RPMI8226 (cell line): ENCODE measurements at regions not wholly inside any gene's neighbourhood (a gene's known extent, or its start where the extent isn't known, plus 50 kb on each side); places are given as distances from the start of the nearest gene placed in this dataset.
"Not testable (repeated sequence)": the region's sequence is repeated elsewhere in the genome, so short reads cannot be mapped to it uniquely, and the experiment has no call there.

Experiments used
- DNase-seq: peaks from one replicate; pipeline ENCODE4 v3.0.0-alpha.2; 2015

DNA sequence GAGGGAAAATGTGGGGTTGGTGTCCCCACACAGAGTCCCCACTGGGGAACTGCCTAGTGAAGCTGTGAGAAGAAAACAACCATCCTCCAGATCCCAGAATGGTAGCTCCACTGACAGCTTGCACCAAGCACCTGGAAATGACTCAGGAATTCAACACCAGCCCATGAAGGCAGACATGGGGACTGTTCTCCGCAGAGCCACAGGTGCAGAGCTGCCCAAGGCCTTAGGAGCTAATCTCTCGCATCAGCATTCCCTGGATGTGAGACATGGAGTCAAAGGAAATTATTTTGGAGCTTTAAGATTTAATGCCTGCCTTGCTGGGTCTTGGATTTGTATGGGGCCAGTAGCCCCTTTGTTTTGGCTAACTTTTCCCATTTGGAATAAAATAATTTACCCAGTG lies 367.9 kb downstream of the FAM133A start:
- DNase-seq, result no peak

DNA sequence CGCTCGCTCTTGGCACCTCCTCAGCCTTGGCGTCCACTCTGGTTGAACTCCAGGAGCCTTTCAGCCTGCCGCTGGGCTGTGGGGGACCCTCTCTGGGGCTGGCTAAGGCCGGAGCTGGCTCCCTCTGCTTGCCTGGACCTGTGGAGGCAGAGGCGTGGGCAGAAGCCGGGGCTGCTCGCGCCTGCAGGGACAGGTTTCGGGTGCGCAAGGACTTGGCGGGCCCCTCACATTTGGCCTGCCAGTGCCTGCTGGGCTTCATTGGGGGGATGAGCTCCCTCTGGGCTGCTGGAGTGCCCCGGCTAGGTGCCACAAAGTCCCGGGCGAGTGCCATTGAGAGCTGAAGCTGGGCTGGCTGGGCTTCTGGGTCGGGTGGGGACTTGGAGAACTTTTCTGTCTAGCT lies 371.7 kb downstream of the FAM133A start:
- no peak for DNase-seq

DNA sequence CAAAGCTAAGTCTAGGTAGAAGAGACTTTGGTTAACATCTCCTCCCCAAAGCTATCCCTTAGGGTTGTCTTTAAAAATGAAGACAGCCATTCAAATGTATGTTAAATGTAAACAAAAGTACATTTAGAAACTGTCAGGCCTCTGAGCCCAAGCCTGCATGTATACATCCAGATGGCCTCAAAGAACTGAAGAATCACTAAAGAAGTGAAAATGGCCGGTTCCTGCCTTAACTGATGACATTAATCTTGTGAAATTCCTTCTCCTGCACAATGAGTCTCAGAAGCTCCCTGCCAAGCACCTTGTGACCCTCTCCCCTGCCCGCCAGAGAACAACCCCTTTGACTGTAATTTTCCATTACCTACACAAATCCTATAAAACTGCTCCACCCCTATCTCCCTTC lies 377.9 kb downstream of the FAM133A start:
- no peak for DNase-seq

DNA sequence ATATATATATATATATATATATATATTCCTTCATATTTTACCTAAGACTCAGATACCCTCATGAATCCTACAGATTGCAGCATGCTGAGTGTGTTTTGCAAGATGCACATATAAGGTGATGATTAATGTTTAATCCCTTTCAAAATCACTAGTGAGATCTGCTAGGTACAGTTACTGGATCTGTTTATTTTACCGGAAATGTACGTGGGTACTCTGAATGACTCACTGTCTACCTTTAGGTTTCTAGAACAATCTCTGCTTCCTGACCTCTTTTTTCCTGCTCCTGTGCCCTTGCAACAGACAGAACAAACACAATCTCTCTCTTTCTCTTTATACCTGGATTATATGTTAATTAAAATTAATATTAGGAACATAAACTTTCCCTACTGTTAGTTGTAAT lies 379.6 kb downstream of the FAM133A start:
- no peak for DNase-seq

DNA sequence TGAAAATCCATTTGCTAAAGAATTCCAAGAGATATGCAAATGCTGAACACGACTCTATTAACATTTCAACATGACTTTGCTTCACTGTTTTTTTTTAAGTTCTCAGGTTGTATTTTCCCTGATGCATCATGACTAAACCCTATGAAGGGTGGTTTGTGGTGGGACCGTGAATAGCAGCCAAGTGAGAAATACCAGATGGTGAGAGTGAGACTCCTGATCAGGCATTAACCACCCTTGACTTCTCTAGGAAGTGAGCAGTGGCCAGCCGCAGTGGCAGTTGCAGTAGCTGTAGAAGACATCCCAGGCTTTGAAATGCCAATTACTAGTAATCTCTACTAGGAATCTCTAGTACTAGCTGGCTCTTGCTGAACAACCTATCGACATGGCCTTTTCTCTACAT lies 383.4 kb downstream of the FAM133A start:
- DNase-seq, result no peak

DNA sequence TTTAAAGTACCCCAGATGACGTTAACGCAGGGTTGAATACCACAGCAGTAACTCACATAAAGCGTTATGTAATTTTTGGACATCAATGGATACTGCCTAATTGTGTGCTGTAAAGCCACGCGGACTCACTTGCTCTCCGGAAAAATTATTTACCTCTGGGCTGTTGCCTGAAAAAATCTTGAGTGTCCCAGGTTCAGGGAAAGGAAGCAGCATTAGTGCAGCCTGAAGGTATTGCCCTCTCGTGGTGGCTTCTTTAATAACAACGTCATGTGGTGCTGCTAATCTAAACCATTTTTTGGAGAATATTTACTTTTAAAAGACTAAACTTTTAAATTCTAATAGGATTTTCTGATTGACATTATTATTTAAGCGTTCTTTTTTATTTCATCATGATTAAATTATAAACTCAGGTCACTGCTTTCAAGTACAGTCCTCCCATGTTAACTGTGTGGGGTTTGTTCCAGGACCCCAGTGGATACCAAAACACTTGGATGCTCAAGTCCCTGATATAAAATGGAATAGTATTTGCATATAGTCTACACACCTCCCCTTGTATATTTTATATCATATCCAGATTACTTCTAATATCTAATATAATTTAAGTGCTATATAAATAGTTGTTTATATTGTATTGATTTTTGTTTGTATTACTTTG lies 384.8 kb downstream of the FAM133A start:
- peak; percentile 26 for DNase-seq

DNA sequence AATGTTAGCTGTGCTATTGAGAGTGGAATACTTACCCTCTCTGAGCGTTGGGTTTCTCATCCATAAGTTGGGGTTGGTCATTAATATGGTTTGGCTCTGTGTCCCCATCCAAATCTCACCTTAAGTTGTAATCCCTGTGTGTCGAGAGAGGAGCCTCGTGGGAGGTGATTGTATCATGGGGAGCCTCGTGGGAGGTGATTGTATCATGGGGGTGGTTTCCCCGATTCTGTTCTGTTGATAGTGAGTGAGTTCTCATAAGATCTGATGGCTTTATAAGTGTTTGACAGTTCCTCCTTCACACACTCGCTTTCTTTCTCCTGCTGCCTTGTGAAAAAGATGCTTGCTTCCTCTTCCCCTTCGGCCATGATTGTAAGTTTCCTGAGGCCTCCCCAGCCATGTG lies 391.1 kb downstream of the FAM133A start:
- no peak for DNase-seq

DNA sequence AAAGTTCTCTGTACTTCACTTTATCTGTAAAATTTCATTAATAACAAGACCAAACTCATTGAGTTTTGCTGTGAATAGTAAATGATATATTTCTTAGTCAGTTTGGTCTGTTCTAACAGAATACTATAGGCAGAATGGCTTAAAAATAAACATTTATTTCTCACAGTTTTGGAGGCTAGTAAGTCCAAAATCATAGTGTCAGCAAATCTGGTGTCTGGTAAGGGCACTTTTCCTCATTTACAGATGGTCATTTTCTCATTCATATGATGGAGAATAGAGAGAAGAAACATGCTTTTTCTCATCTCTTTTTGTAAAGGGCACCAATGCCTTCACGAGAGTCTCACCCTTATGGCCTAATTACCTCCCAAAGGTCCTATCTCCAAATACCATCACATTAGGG lies 415.1 kb downstream of the FAM133A start:
- DNase-seq, result no peak

DNA sequence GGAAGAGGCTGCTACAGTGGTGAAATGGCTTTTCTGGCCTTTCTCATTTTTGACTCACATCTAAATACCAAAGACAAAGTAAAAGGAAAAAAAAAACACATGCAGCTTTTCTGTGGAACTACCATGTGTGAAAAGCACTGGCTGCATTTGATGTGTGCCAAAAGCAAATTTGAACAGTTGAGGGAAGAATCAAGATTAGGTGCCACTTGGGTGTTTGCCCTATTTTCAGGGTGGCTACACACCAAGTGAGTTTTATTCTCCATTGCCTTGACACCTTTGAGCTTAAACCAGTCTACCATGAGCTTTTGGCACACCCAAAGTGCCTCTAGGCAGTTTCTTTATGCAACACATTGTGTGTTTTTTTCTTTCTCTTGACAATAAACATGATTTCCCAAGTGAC lies 423.9 kb downstream of the FAM133A start:
- no peak for DNase-seq

DNA sequence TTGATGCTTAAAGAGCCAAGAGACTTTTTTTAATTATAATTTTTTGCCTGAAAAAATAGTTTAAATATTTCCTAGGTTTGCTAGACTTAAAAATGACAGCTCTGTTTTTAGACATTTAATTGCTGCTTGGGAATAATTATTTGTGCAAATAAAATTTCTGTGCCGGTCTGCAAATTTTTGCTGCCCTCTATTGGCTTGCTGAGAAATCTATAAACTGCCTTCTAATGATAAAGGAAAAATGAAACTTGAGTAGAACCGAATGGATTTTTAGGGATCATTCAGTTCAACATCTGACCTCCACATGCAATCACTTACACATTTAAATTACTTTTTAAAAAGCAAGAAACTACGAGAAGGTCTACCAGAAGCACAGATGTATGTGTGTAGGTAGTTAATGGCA lies 434.0 kb downstream of the FAM133A start:
- DNase-seq, result no peak

DNA sequence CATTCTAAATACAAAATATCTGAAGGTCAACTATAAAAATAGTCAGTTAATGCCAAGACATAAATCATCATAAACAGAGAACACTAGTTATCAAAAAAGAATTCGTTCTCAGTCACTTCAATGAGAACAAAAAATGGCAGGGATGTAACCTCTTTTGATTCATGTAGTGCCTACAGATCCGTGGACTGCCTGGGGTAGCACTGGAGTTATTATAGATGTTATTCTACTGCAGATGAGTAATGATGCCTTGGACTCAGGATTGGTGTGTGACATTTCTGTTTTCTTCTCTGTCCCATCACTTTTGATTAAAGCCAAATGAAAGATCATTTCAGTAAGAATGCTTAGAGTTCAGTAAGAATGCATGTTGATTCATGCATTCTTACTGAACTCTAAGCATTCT lies 440.4 kb downstream of the FAM133A start:
- no peak for DNase-seq

DNA sequence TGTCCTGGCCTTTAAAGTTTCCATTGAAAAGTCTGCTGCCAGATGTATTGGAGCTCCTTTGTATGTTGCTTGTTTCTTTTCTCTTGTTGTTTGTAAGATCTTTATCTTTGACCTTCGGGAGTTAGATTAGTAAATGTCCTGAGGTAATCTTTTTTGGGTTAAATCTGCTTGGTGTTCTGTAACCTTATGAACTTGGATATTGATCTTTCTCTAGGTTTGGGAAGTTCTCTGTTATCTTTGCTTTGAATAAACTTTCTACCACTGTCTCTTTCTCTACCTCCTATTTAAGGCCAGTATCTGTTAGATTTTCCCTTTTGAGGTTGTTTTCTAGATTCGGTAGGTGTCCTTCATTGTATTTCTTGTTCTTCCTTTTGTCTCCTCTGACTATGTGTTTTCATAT lies 447.8 kb downstream of the FAM133A start:
- no peak for DNase-seq

DNA sequence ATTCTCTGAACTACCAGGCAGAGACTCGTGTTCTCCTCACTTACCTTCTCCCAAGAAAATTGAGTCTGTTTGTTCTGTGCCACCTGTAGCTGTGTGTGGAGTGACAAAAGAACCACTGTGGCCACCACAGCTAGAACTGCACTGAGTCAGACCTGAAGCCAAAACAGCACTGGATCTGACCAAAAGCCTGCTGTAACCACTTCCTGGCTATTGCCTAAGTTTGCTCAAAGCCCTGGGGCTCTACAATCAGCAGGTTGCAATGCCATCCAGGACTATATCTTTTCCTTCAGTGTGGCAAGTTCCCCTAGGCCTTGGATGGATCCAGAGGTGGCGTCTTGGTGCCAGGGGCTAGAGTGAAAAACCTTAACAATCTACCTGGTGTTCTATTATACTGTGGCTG lies 449.1 kb downstream of the FAM133A start:
- DNase-seq, result no peak

DNA sequence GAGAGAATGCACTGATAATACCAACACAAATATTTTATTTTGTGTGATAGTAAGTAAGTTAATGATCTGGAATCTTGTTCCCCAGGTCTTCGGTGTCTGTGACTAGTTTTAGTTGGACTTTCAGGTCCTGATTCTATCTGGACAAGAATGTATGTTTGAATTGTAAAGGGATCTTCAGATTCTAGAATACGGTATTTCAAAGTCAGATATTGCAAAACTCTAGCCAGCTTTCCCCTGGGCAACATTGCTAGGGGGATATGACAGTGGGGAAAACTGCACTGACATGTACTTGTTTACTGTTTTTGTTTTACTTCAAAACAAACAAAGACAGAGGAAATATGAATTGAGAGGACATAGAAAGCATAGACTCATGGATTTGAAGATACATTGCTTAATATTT lies 489.0 kb downstream of the FAM133A start:
- no peak for DNase-seq

DNA sequence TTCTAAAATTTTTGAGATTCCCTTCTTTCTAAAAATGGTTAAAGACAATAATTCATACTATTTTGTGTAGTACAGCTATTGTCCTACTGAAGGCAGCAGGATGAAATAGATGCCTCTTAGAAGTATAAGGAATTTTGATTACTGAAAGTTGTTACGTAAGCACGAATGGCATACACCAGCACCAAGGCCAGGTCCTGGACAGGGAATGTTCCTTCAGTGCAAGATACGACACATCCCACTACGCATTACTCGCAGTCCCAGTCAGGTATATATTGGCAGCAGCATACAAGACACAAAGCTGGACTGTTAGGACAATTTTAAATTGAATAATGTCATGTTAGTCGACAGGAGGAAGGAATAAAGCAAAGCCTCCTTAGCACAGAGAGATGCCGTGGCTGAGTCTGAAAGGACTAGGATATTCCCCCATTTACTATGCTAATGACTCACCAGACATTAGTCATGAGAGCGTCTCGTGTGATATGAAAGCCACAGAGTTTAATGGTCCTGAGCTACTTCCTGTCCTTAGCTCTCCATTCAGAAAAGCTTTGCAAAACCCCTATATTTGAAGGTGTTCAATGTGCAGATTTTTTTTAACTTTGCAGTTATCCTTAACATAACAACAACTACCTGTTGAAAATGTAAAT lies 504.3 kb downstream of the FAM133A start:
- no peak for DNase-seq

DNA sequence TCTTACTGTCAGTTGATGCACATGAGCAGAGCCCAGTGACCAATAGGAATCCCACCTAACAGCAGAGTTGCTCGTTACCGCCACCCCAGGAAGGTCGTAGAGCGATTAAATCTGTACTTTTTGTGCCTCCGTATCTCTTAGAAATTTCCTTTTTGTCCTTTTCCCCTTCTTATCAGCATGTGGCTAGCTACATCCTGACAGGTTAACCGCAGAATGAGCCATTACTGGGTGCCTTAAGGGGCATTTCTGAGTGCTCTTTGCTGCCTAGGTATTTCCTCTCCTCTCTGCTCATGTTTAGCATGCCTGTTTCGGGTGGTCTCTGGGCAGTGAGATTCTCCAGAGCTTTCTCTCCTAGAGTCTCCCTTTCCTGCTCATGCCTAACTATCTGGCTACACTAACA lies 530.5 kb downstream of the FAM133A start:
- DNase-seq, result no peak

DNA sequence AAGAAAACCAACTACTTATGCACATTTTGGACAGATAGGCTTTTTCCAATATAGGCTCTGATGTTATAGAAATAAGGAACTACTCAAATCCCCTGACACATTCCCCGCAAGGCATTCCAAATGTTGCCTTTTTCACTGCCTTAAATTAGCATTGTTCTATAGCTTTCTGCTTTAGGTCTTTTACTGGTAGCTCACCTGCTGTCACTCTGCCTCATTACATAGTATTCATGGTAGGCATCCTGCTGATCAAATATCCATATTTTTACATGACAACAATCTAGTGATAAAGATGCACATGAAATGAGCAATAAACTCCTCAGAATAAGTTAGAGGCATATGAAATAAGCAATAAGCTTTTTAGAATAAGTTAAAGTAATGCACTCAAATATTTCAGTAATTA lies 542.7 kb downstream of the FAM133A start:
- DNase-seq, result no peak

DNA sequence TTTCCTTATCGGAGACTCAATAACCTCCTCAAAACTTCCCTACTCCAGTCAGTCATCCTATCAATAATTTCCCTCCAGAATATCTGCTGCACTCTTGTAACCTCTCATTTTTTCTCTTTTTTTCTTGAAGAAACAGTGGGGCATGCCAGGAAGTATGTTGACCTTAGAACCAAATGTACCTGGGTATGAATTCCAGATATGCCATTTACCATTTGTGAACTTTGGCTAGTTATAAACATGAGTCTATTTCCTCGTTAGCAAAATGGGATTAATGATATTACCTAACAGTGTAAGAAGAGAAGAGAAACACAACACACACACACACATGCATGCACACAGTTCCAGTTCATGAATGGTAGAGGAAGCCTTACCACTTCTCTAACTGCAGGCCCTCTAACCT lies 578.2 kb downstream of the FAM133A start:
- DNase-seq, result no peak

DNA sequence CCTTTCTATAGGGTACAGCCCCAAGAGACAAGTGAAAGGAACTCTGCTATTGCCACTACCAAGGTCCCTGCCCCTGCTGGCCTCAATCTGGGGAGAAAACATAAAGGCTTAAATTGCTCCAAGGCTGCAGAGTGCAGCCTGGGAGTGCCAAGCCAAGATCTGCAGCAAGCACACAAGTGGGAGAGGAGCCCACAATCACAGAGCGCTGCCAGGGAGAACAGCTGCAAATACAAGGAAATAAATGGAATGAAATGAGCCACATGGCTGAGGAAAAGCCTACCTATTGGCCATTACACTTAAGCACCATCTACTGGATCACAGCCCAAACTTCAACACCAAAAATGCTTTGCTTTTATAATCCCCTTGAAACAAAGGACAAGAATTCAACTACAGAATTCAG lies 582.4 kb downstream of the FAM133A start:
- no peak for DNase-seq

DNA sequence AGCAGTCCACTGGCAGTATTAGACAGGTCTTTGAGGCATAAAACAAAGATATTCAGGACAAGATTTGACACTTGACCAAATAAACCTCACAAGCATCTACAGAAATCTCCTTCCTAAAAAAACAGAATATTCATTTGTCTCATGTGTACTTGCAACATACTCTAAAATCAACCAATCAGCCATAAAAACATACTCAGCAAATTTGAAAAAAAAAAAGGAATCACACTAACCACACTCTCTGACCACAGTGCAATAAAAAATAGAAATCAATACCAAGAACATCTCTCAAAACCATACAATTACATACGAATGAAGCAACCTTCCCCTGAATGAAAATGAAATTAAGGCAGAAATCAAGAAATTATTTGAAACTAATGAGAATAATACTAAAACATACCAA lies 591.3 kb downstream of the FAM133A start:
- DNase-seq, result no peak

DNA sequence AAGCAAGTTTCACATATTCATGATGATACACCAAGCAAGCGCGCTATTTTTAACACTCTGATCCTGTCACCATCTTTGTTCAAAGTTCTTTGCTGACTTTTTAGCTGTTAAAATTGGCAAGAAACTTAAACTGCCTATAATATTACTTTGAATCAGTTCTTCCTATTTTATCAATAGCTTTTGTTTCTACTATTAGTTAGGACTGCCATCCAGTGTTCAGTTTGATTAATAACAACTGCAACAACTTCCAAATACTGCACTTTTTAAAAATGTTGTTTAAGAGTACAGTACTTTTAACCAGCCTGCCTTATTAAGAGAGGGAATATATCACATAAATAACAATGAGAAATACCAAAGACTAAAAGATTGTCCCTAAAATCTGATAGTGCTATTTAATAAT lies 614.3 kb downstream of the FAM133A start:
- no peak for DNase-seq

DNA sequence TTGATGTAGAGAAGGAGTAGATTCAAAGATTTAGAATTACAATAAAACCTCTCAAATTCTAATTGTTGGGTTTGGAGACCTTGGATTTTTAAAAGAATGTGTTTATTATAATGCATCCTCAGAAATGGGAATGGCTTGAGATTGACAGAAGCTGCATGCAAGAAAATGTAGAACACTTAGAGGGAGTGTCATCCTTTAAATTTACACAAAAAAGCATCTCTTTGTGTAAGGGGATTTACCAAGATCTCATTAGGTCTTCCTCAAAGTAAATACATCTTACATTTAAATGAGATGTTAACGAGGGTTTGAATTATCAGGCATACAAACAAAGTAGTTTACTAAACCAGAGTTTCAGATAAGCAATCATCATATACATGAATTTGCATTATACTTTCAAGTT lies 615.0 kb downstream of the FAM133A start:
- DNase-seq, result no peak

DNA sequence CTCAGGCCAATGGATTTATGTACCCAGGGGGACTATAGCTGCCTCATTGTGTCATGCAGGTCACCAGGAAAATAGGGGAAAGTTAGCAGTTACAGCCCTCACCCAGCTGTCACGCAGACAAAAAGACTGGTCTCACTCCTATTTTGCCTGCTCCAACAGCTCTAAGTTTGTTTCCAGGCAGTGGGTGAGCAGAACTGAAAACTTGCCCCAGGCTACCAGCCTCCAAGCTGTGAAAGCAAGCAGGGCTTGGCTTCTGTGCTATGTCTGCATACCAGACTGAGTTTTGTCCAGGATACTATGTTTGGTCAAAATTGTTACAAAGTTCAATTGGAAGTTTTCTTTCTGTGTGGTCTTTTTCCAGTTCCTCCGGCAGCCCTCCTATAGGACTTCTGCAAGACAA lies 628.4 kb downstream of the FAM133A start:
- DNase-seq, result no peak

DNA sequence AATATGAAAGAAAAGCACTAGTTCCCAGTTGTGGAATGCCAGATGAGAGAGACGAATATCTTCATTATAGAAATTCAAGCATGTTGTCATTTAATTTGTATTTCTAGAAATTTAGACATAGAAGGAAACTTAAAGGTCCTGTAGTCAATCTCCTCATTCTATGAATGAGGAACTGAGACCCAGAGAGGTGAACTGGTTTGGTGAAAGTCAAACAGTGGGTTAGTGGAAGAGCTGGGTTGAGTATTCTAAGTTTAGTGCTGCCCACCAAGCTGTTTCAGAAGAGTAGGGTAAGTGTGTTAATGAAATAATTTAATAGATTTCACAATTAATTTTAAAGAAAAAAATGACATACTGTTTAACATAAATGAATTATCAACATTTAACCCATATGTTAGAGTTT lies 655.2 kb downstream of the FAM133A start:
- DNase-seq, result no peak

DNA sequence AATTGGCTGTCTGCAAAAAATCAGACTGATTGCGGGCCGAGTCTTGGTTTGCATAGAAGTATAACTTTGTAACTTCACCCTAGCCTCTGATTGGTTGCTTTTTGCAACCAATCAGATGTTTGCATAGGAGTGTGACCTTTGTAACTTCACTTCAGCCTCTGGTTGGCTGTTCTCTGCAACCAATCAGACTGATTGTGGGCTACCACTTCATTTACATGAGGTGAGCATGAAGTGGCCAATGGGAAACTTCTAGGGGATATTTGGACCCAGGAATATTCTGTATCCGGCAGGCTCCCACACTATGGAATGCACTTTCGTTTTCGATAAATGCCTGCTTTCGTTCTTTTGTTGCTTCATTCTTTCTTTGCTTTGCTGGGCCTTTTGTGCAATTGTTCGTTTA lies 667.7 kb downstream of the FAM133A start:
- not testable (repeated sequence) for DNase-seq
